ENCODE measurements at regions not wholly inside any gene's neighbourhood (a gene's known extent, or its start where the extent isn't known, plus 50 kb on each side); places are given as distances from the start of the nearest gene placed in this dataset.

DNA sequence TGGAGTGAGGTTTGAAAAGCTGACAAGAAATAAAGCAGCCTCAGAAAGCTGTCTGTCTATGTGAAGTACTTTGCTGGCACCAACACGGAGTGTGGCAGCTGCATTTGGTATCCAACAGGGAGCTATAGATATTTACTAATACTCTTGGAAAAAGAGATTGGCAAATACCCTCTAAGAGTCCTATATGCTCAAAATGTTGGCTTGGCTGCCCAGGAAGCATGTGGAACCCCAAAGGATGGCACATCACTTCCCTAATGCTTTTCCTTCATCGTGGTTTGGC, 398.3 kb downstream of the TLE4 start:
- no peaks in the 10 kb centered on the region for H3K9me3 ChIP-seq (ENCODE audit: insufficient read depth, low read length)
- no peak overlapping the region for H3K9ac ChIP-seq (ENCODE audit: low read length)
- no peaks in the 10 kb centered on the region for H3F3A ChIP-seq (ENCODE audit: insufficient read depth)
- H3K4me3 ChIP-seq (ENCODE audit: insufficient read depth, low read length, poor library complexity, severe bottlenecking) = no peak overlapping the region
- H3K27ac ChIP-seq (ENCODE audit: low read depth, low read length) = no peak overlapping the region
- no peaks in the 10 kb centered on the region for H3K36me3 ChIP-seq (ENCODE audit: low read length)
- TF ChIP-seq EZH2phosphoT487 (conservative IDR thresholded peaks at IDR 0.05; ENCODE audit: low read length) (no peak), CTCF (IDR thresholded peaks at IDR 0.05; ENCODE audit: insufficient read depth, low read length, poor library complexity, severe bottlenecking) (no peak)
- no peak overlapping the region for H2AFZ ChIP-seq (ENCODE audit: low read depth, low read length, severe bottlenecking)
- no peaks in the 10 kb centered on the region for H3K27me3 ChIP-seq (ENCODE audit: low read length)
- no peaks in the 10 kb centered on the region for H3K9me2 ChIP-seq (replicated peaks; ENCODE audit: insufficient read depth, low read length)
- H4K20me1 ChIP-seq (ENCODE audit: low read depth, low read length) = no peaks in the 10 kb centered on the region
- H3K79me2 ChIP-seq (ENCODE audit: insufficient read depth, low read length) = no peaks in the 10 kb centered on the region
- no peak overlapping the region for H3K4me2 ChIP-seq (ENCODE audit: low read depth, low read length, poor library complexity, severe bottlenecking)

- no peak overlapping the region for H3K4me3 ChIP-seq (ENCODE audit: insufficient read depth, low read length, poor library complexity, severe bottlenecking)
- no peak for TF ChIP-seq EZH2phosphoT487 (conservative IDR thresholded peaks at IDR 0.05; ENCODE audit: low read length)
- no peak overlapping the region for H2AFZ ChIP-seq (ENCODE audit: low read depth, low read length, severe bottlenecking)
These were observed 397.8 kb downstream of the TLE4 start for GRCh38 chr9:79969393-79970145.

GRCh38 chr9:79968533-79968932, 396.8 kb downstream of the TLE4 start:
- no peaks in the 10 kb centered on the region for H3K36me3 ChIP-seq (ENCODE audit: low read length)
- H3K4me2 ChIP-seq (ENCODE audit: low read depth, low read length, poor library complexity, severe bottlenecking) = no peak overlapping the region
- H3K27me3 ChIP-seq (ENCODE audit: low read length) = no peaks in the 10 kb centered on the region
- no peak overlapping the region for H3K9ac ChIP-seq (ENCODE audit: low read length)
- H3K27ac ChIP-seq (ENCODE audit: low read depth, low read length) = no peak overlapping the region
- TF ChIP-seq CTCF (IDR thresholded peaks at IDR 0.05; ENCODE audit: insufficient read depth, low read length, poor library complexity, severe bottlenecking) (no peak), EZH2phosphoT487 (conservative IDR thresholded peaks at IDR 0.05; ENCODE audit: low read length) (no peak)
- H4K20me1 ChIP-seq (ENCODE audit: low read depth, low read length) = no peaks in the 10 kb centered on the region
- H3K79me2 ChIP-seq (ENCODE audit: insufficient read depth, low read length) = no peaks in the 10 kb centered on the region
- no peak overlapping the region for H3K4me3 ChIP-seq (ENCODE audit: insufficient read depth, low read length, poor library complexity, severe bottlenecking)
- H3K9me3 ChIP-seq (ENCODE audit: insufficient read depth, low read length) = no peaks in the 10 kb centered on the region
- no peaks in the 10 kb centered on the region for H3F3A ChIP-seq (ENCODE audit: insufficient read depth)
- H2AFZ ChIP-seq (ENCODE audit: low read depth, low read length, severe bottlenecking) = no peak overlapping the region
- H3K9me2 ChIP-seq (replicated peaks; ENCODE audit: insufficient read depth, low read length) = no peaks in the 10 kb centered on the region

More at GRCh38 chr9:79969393-79970145, 397.8 kb downstream of the TLE4 start:
- no peaks in the 10 kb centered on the region for H3F3A ChIP-seq (ENCODE audit: insufficient read depth)
- no peak overlapping the region for H3K27ac ChIP-seq (ENCODE audit: low read depth, low read length)
- H3K27me3 ChIP-seq (ENCODE audit: low read length) = no peaks in the 10 kb centered on the region
- no peaks in the 10 kb centered on the region for H3K79me2 ChIP-seq (ENCODE audit: insufficient read depth, low read length)
- H4K20me1 ChIP-seq (ENCODE audit: low read depth, low read length) = no peaks in the 10 kb centered on the region
- no peaks in the 10 kb centered on the region for H3K36me3 ChIP-seq (ENCODE audit: low read length)
- no peaks in the 10 kb centered on the region for H3K9me3 ChIP-seq (ENCODE audit: insufficient read depth, low read length)
- no peak overlapping the region for H3K9ac ChIP-seq (ENCODE audit: low read length)
- H3K9me2 ChIP-seq (replicated peaks; ENCODE audit: insufficient read depth, low read length) = no peaks in the 10 kb centered on the region
- H3K4me2 ChIP-seq (ENCODE audit: low read depth, low read length, poor library complexity, severe bottlenecking) = no peak overlapping the region

- H3K27me3 ChIP-seq (ENCODE audit: low read length) = no peaks in the 10 kb centered on the region
- no peaks in the 10 kb centered on the region for H3K9me2 ChIP-seq (replicated peaks; ENCODE audit: insufficient read depth, low read length)
- TF ChIP-seq EZH2phosphoT487 (conservative IDR thresholded peaks at IDR 0.05; ENCODE audit: low read length) (no peak), CTCF (IDR thresholded peaks at IDR 0.05; ENCODE audit: insufficient read depth, low read length, poor library complexity, severe bottlenecking) (no peak)
- no peak overlapping the region for H3K27ac ChIP-seq (ENCODE audit: low read depth, low read length)
- H3K79me2 ChIP-seq (ENCODE audit: insufficient read depth, low read length) = no peaks in the 10 kb centered on the region
- no peak overlapping the region for H3K9ac ChIP-seq (ENCODE audit: low read length)
- H3K9me3 ChIP-seq (ENCODE audit: insufficient read depth, low read length) = no peaks in the 10 kb centered on the region
- no peak overlapping the region for H3K4me2 ChIP-seq (ENCODE audit: low read depth, low read length, poor library complexity, severe bottlenecking)
- no peaks in the 10 kb centered on the region for H4K20me1 ChIP-seq (ENCODE audit: low read depth, low read length)
- H2AFZ ChIP-seq (ENCODE audit: low read depth, low read length, severe bottlenecking) = no peak overlapping the region
- no peaks in the 10 kb centered on the region for H3K36me3 ChIP-seq (ENCODE audit: low read length)
- no peaks in the 10 kb centered on the region for H3F3A ChIP-seq (ENCODE audit: insufficient read depth)
- no peak overlapping the region for H3K4me3 ChIP-seq (ENCODE audit: insufficient read depth, low read length, poor library complexity, severe bottlenecking)
These were observed 391.1 kb downstream of the TLE4 start for GRCh38 chr9:79962836-79963235.
